ENCODE measurements at regions not wholly inside any gene's neighbourhood (a gene's known extent, or its start where the extent isn't known, plus 50 kb on each side); places are given as distances from the start of the nearest gene placed in this dataset.

- no peak overlapping the region for H2AFZ ChIP-seq
- no peaks in the 10 kb centered on the region for H3K9me2 ChIP-seq (replicated peaks; ENCODE audit: insufficient read depth)
- no peaks in the 10 kb centered on the region for H3K36me3 ChIP-seq (replicated peaks; ENCODE audit: insufficient read depth, low read depth)
- no peak for DNase-seq (ENCODE audit: low spot score)
- no peaks in the 10 kb centered on the region for H3K9me3 ChIP-seq (ENCODE audit: low read depth)
- no peak for TF ChIP-seq EZH2phosphoT487 (IDR thresholded peaks at IDR 0.05; ENCODE audit: low read depth, severe bottlenecking, unreplicated experiment)
- TF ChIP-seq EZH2 (IDR thresholded peaks at IDR 0.05; ENCODE audit: borderline replicate concordance), result no peak
- no peak for TF ChIP-seq CTCF (IDR thresholded peaks at IDR 0.05; ENCODE audit: poor library complexity)
- H3K27me3 ChIP-seq, result peaks cover 12% of the 10 kb centered on the region
- H4K20me1 ChIP-seq (ENCODE audit: insufficient read depth, poor library complexity, severe bottlenecking), result no peaks in the 10 kb centered on the region
- H3K4me3 ChIP-seq, result no peak overlapping the region
- H3K4me2 ChIP-seq, result no peak overlapping the region
- no peaks in the 10 kb centered on the region for H3K79me2 ChIP-seq
- no peak overlapping the region for H3K27ac ChIP-seq
- H3K4me1 ChIP-seq (ENCODE audit: insufficient read depth), result no peaks in the 10 kb centered on the region
- WGBS (ENCODE audit: low lambda C conversion rate, missing lambda C conversion rate), result 78% methylated on average over 15 of the region's 15 CpGs
Measured at GRCh38 chr10:129039406-129040370, 427.4 kb upstream of the MGMT start.

- Histone ChIP-seq H3K4me2 (no peak overlapping the region), H3K27me3 (peaks cover 12% of the 10 kb centered on the region), H3K9me3 (ENCODE audit: low read depth) (no peaks in the 10 kb centered on the region), H2AFZ (no peak overlapping the region), H3K4me1 (ENCODE audit: insufficient read depth) (no peaks in the 10 kb centered on the region), H3K79me2 (no peaks in the 10 kb centered on the region), H3K27ac (no peak overlapping the region), H3K36me3 (replicated peaks; ENCODE audit: insufficient read depth, low read depth) (no peaks in the 10 kb centered on the region), H4K20me1 (ENCODE audit: insufficient read depth, poor library complexity, severe bottlenecking) (no peaks in the 10 kb centered on the region), H3K9me2 (replicated peaks; ENCODE audit: insufficient read depth) (no peaks in the 10 kb centered on the region), H3K4me3 (no peak overlapping the region)
- DNase-seq (ENCODE audit: low spot score), result no peak
- TF ChIP-seq EZH2phosphoT487 (IDR thresholded peaks at IDR 0.05; ENCODE audit: low read depth, severe bottlenecking, unreplicated experiment) (no peak), EZH2 (IDR thresholded peaks at IDR 0.05; ENCODE audit: borderline replicate concordance) (no peak), CTCF (IDR thresholded peaks at IDR 0.05; ENCODE audit: poor library complexity) (no peak)
- WGBS (ENCODE audit: low lambda C conversion rate, missing lambda C conversion rate), result 75% methylated on average over 1 of the region's 1 CpG
Measured at GRCh38 chr10:129040377-129040776, 426.7 kb upstream of the MGMT start.

- Histone ChIP-seq H2AFZ (no peak overlapping the region), H3K4me3 (no peak overlapping the region), H3K4me1 (ENCODE audit: insufficient read depth) (no peaks in the 10 kb centered on the region), H3K27me3 (peaks cover 12% of the 10 kb centered on the region), H3K36me3 (replicated peaks; ENCODE audit: insufficient read depth, low read depth) (no peaks in the 10 kb centered on the region), H3K27ac (no peak overlapping the region), H3K9me2 (replicated peaks; ENCODE audit: insufficient read depth) (no peaks in the 10 kb centered on the region), H3K9me3 (ENCODE audit: low read depth) (no peaks in the 10 kb centered on the region), H3K79me2 (no peaks in the 10 kb centered on the region), H3K4me2 (no peak overlapping the region), H4K20me1 (ENCODE audit: insufficient read depth, poor library complexity, severe bottlenecking) (no peaks in the 10 kb centered on the region)
- 98% methylated on average over 6 of the region's 9 CpGs for WGBS (ENCODE audit: low lambda C conversion rate, missing lambda C conversion rate)
- no peak for DNase-seq (ENCODE audit: low spot score)
- no peak for TF ChIP-seq EZH2 (IDR thresholded peaks at IDR 0.05; ENCODE audit: borderline replicate concordance)
- TF ChIP-seq CTCF (IDR thresholded peaks at IDR 0.05; ENCODE audit: poor library complexity), result no peak
- no peak for TF ChIP-seq EZH2phosphoT487 (IDR thresholded peaks at IDR 0.05; ENCODE audit: low read depth, severe bottlenecking, unreplicated experiment)
Measured at GRCh38 chr10:129041916-129042315, 425.1 kb upstream of the MGMT start.
